ENCODE measurements at regions not wholly inside any gene's neighbourhood (a gene's known extent, or its start where the extent isn't known, plus 50 kb on each side); places are given as distances from the start of the nearest gene placed in this dataset.
"Not testable (repeated sequence)": the region's sequence is repeated elsewhere in the genome, so short reads cannot be mapped to it uniquely, and the experiment has no call there.

DNA sequence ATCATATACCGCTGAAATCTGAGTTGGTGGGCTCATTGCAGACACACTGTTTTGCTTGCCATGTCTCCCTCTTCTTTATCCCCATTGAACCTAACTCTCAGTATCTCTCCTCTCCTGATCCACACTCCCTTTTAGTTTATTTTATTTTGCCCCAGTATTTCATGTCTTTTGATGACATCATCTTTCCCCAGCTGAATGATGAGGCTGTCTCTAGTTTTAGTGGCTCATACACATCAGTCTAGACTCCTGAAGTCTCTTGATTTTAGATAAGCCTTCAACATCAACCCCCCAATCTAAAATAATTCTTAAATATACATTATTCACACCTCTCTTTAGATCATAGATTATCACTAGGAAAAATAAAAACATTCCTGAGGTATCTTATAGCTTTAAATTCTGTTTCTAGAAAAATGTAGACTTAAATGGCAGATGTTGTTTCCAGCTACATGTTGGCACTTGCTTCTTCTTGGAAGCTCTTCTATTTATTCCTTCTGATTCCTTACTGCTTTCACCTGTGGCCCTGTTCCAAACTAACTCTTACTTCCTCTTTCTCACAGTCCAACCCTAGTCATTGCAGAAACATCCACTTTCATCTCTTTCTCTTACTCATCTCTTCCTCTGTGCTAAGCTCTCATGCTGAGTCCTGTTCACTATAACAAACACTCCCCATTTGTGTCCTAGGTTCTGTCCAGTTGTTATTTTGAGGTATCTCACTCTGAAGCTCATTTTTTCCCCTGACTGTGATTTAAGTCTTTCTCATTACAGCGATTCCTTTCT is 191.9 kb upstream of the SLC35B3 start:
- no peak overlapping the region for H3K4me3 ChIP-seq (ENCODE audit: low read depth, low read length)
- in situ Hi-C loops (cut with HindIII; ENCODE audit: low sequenced_read_pairs): no loop called here
- peak; percentile 19 for DNase-seq (ENCODE audit: low read depth)
- TF ChIP-seq, protein P1, sequence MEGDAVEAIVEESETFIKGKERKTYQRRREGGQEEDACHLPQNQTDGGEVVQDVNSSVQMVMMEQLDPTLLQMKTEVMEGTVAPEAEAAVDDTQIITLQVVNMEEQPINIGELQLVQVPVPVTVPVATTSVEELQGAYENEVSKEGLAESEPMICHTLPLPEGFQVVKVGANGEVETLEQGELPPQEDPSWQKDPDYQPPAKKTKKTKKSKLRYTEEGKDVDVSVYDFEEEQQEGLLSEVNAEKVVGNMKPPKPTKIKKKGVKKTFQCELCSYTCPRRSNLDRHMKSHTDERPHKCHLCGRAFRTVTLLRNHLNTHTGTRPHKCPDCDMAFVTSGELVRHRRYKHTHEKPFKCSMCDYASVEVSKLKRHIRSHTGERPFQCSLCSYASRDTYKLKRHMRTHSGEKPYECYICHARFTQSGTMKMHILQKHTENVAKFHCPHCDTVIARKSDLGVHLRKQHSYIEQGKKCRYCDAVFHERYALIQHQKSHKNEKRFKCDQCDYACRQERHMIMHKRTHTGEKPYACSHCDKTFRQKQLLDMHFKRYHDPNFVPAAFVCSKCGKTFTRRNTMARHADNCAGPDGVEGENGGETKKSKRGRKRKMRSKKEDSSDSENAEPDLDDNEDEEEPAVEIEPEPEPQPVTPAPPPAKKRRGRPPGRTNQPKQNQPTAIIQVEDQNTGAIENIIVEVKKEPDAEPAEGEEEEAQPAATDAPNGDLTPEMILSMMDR (IDR thresholded peaks at IDR 0.05; ENCODE audit: low read depth, low read length, missing control alignments): no peak

GRCh38 chr6:8624665-8625064 is 189.3 kb upstream of the SLC35B3 start:
- no peak overlapping the region for H3K4me3 ChIP-seq (ENCODE audit: low read depth, low read length)
- in situ Hi-C loops (cut with HindIII; ENCODE audit: low sequenced_read_pairs): no loop called here
- TF ChIP-seq, protein P1 (IDR thresholded peaks at IDR 0.05; ENCODE audit: low read depth, low read length, missing control alignments): no peak
- no peak for DNase-seq (ENCODE audit: low read depth)

DNA sequence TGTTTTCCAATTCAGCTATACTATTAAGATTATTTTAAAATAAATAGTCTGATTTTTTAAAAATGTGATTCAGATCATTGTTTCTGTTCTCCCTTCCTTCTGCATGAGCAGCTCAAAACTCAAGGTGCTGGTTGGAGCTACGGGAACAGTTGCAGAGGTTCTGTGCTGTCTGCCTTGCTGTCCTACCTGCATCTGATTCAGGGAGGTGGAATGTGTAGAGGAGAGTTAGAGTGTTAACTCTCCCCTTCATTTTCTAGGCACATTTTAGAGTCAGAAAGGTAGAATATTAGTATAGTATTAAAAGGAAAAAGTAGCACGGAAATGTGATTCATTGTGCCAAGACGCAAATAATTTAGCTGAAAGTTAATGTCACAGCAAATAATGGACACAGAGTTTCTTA is 188.1 kb upstream of the SLC35B3 start:
- in situ Hi-C loops (cut with HindIII; ENCODE audit: low sequenced_read_pairs): no loop called here
- TF ChIP-seq, protein P1 (IDR thresholded peaks at IDR 0.05; ENCODE audit: low read depth, low read length, missing control alignments): no peak
- no peak for DNase-seq (ENCODE audit: low read depth)
- no peak overlapping the region for H3K4me3 ChIP-seq (ENCODE audit: low read depth, low read length)

- TF ChIP-seq, protein P1 (IDR thresholded peaks at IDR 0.05; ENCODE audit: low read depth, low read length, missing control alignments): no peak
- no peak for DNase-seq (ENCODE audit: low read depth)
- in situ Hi-C loops (cut with HindIII; ENCODE audit: low sequenced_read_pairs): no loop called here
- H3K4me3 ChIP-seq (ENCODE audit: low read depth, low read length): no peak overlapping the region
These were observed 184.5 kb upstream of the SLC35B3 start for GRCh38 chr6:8619853-8620252.

GRCh38 chr6:8619408-8619807 is 184.1 kb upstream of the SLC35B3 start:
- DNase-seq (ENCODE audit: low read depth); in situ Hi-C loops (cut with HindIII; ENCODE audit: low sequenced_read_pairs); H3K4me3 ChIP-seq (ENCODE audit: low read depth, low read length): not testable (repeated sequence)

DNA sequence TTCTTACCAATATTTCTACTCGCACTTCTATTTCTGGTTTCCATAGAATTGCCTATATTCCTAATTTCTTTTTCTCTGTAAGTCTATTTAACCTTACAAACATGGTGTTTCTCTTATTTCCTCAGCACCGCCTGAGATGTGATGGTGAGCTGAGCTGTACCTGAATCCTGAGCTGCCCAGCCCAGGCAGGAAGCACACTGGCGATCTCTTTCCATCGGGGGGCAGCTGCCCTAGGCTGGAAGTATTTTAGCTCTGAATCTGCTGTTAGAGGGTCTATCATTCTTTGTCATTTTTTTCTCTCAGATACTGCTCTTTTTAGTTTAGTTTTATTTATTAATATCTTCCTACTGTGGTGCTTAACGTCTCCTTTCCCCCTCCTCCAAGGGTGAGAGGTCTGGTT is 173.4 kb upstream of the SLC35B3 start:
- no peak overlapping the region for H3K4me3 ChIP-seq (ENCODE audit: low read depth, low read length)
- no peak for DNase-seq (ENCODE audit: low read depth)
- TF ChIP-seq, protein P1 (IDR thresholded peaks at IDR 0.05; ENCODE audit: low read depth, low read length, missing control alignments): no peak
- in situ Hi-C loops (cut with HindIII; ENCODE audit: low sequenced_read_pairs): no loop called here

DNA sequence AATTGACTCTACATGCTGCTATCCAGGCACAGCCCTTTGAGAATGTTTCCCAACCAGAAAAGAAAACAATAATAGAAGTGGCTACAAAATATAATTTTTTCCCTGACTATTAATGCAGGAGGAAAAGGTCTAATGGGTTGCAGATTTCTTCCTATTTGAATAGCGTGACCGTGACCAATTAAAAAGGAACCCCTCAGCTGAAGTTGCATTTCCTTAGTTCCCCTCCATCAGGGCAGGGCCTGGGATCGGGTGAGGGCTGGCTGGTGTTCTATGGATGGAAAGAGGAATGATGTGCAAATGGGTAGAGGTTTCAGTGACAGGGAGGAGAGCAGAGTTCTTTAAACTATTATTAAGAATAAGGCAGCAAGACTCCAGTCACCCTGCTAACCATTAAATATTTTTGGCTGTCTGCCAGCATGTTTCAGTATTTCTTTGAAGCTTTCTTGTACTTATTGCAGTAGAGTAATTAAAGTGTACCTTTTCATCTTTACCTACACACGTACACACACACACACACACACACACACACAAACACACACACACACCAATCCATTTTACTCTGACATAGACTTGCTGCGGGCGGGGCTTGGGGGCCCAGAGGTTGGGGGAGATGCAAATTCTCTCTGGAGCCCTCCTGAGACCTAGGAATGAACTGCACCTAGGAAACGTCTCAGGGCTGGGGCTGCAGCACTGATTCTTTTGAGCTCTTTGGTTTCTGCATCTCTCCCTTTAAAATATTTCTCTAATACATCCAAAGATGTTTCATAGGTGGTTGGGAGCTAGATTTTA is 154.8 kb upstream of the SLC35B3 start:
- TF ChIP-seq, protein P1 (IDR thresholded peaks at IDR 0.05; ENCODE audit: low read depth, low read length, missing control alignments): no peak
- DNase-seq (ENCODE audit: low read depth): no peak
- H3K4me3 ChIP-seq (ENCODE audit: low read depth, low read length): no peak overlapping the region
- in situ Hi-C loops (cut with HindIII; ENCODE audit: low sequenced_read_pairs): no loop called here
